WERI-Rb-1 (cell line): ENCODE measurements at regions not wholly inside any gene's neighbourhood (a gene's known extent, or its start where the extent isn't known, plus 50 kb on each side); places are given as distances from the start of the nearest gene placed in this dataset.

Experiments
- DNase-seq: peaks from one replicate; pipeline ENCODE4 v3.0.0-alpha.2; 2020
- H3K27ac ChIP-seq: fragments of 250-450 bp; sonication (Bioruptor Pico); 2 replicates; pipeline ENCODE4 v1.5.1; 2020; ENCODE audit warnings: mild to moderate bottlenecking, moderate library complexity
- H3K27me3 ChIP-seq: fragments of 250-450 bp; sonication (Bioruptor Pico); 2 replicates; pipeline ENCODE4 v1.5.1; 2021; ENCODE audit warnings: mild to moderate bottlenecking, low read depth, moderate library complexity; ENCODE audit not compliant: insufficient read depth, severe bottlenecking
- H3K36me3 ChIP-seq: fragments of 250-450 bp; sonication (Bioruptor Pico); 2 replicates; pipeline ENCODE4 v1.5.1; 2020; ENCODE audit warnings: mild to moderate bottlenecking, moderate library complexity
- H3K4me3 ChIP-seq: 2 replicates; pipeline ENCODE4 v1.5.1; 2011; ENCODE audit warnings: low read depth, mild to moderate bottlenecking, control low read depth, low read length
- H3K9me3 ChIP-seq: fragments of 250-450 bp; sonication (Bioruptor Pico); 2 replicates; pipeline ENCODE4 v1.5.1; 2021; ENCODE audit warnings: mild to moderate bottlenecking, moderate library complexity; ENCODE audit not compliant: severe bottlenecking
- TF ChIP-seq, protein P1 (sequence below): IDR thresholded peaks from 2 replicates; pipeline ENCODE4 v1.5.1; 2011; ENCODE audit warnings: low read depth, mild to moderate bottlenecking, control low read depth, inconsistent platforms, low read length

DNA sequence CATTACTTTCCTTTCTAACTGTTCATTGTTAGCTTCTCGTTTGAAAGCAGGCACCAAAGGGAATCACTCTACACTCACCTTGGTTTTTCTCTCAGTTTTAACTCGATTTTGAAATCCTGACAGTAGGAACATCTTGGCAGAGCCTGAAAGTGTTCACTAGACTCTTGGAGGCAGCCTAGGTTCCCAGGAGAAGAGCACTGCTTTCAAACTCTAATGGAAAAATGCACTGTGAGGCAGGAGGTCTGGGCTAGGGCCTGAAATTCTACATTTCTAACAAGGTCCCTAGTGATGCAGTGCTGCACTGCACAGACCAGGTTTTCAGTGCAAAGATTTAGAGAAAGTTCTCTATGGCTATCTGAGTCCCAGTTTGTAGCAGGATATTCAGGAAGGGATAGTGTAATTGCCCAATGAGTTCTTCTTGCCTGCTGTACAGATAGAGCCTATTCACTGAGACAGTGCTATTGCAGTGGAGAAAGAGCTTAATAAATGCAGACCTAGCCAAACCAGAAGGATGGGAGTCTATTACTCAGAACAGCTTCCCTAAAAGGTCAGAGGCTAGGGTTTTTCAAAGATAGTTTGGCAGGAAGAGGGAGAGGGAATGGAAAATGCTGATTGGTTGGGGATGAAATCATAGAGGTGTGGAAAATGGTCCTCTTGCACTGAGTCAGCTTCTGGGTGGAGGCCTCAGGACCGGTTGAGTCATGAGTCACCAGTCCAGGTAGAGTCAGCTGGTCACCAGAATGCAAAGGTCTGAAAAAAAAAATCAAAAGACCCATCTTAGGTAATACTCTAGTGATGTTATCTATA is 153.9 kb downstream of the GPBP1 start:
- H3K36me3 ChIP-seq, result no peaks in the 10 kb centered on the region
- no peak overlapping the region for H3K27ac ChIP-seq
- no peaks in the 10 kb centered on the region for H3K9me3 ChIP-seq
- H3K4me3 ChIP-seq, result no peak overlapping the region
- DNase-seq, result no peak
- H3K27me3 ChIP-seq, result no peaks in the 10 kb centered on the region
- TF ChIP-seq, protein P1, sequence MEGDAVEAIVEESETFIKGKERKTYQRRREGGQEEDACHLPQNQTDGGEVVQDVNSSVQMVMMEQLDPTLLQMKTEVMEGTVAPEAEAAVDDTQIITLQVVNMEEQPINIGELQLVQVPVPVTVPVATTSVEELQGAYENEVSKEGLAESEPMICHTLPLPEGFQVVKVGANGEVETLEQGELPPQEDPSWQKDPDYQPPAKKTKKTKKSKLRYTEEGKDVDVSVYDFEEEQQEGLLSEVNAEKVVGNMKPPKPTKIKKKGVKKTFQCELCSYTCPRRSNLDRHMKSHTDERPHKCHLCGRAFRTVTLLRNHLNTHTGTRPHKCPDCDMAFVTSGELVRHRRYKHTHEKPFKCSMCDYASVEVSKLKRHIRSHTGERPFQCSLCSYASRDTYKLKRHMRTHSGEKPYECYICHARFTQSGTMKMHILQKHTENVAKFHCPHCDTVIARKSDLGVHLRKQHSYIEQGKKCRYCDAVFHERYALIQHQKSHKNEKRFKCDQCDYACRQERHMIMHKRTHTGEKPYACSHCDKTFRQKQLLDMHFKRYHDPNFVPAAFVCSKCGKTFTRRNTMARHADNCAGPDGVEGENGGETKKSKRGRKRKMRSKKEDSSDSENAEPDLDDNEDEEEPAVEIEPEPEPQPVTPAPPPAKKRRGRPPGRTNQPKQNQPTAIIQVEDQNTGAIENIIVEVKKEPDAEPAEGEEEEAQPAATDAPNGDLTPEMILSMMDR, result no peak

DNA sequence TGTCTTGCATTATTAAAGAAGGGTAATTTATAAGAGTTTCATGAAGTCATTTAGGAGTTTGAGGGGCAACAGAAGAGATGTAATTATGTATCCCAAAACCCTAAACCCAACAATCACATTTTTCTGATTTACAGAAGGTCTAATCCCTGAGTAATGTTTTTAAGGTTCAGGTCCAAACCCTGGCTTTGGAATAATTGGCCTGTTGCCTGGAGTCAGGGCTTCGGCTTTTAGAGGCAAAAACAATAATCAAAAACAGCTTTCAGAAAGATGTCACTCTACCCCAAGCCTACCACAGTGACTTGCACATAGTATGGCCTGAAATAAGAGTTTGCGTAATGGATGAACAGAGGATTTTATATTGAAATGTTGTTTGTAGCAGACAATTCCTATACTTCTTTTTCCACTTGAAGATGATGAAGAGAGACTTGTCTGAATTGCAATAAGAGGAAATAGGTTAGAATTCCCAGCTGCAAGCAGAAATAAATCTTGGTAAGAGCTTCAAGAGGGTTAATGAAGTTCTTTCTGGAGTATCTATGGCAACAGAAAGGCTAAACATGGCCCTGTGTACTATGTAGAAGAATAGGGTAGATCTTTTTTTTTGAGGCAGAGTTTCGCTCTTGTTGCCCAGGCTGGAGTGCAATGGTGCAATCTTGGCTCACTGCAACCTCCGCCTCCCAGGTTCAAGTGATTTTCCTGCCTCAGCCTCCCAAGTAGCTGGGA is 152.0 kb downstream of the GPBP1 start:
- no peak for DNase-seq
- no peaks in the 10 kb centered on the region for H3K36me3 ChIP-seq
- H3K27me3 ChIP-seq, result no peaks in the 10 kb centered on the region
- H3K9me3 ChIP-seq, result no peaks in the 10 kb centered on the region
- no peak overlapping the region for H3K4me3 ChIP-seq
- no peak overlapping the region for H3K27ac ChIP-seq
- TF ChIP-seq, protein P1, result no peak

DNA sequence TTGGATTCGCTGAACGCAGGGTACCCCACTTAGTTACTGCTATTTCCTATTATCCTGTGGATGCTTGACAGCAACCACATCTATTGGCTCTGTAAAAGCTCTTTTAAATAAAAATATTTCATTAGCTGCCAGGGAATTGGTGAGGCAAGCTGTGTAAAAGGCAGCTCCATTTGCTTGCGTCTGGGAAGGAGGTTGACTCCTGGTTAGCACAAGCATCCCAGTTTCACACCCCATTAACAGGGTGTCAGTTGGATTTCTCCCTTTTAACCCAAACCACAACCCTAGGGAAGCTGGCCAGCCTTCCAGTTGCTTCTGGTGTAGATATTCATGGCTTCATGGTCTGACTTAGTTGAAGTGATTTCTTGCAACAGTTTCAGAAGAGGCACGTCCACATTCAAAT is 151.0 kb downstream of the GPBP1 start:
- no peaks in the 10 kb centered on the region for H3K36me3 ChIP-seq
- no peaks in the 10 kb centered on the region for H3K27me3 ChIP-seq
- no peaks in the 10 kb centered on the region for H3K9me3 ChIP-seq
- no peak overlapping the region for H3K4me3 ChIP-seq
- H3K27ac ChIP-seq, result no peak overlapping the region
- TF ChIP-seq, protein P1, result no peak
- DNase-seq, result no peak

DNA sequence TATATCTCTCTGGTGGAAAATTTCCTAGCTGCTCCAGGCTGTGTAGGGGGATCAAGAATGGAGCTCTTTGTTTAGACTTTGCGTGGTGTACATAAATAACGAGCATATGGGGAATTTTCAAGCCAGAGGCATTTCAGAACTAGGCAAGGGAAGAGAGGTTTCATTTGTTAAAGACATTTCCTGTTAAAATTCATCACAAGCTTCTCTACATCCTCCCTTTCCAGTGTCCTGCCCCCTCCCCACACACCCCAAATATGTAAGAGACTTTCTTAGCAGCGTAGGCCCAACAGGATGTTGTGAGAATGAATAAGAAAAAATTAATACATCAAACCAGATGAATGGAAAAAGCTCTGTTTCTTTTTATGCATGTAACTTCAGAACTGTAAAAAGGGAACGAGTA is 150.3 kb downstream of the GPBP1 start:
- no peaks in the 10 kb centered on the region for H3K36me3 ChIP-seq
- TF ChIP-seq, protein P1, result no peak
- H3K9me3 ChIP-seq, result no peaks in the 10 kb centered on the region
- H3K4me3 ChIP-seq, result no peak overlapping the region
- H3K27me3 ChIP-seq, result no peaks in the 10 kb centered on the region
- no peak for DNase-seq
- H3K27ac ChIP-seq, result no peak overlapping the region

DNA sequence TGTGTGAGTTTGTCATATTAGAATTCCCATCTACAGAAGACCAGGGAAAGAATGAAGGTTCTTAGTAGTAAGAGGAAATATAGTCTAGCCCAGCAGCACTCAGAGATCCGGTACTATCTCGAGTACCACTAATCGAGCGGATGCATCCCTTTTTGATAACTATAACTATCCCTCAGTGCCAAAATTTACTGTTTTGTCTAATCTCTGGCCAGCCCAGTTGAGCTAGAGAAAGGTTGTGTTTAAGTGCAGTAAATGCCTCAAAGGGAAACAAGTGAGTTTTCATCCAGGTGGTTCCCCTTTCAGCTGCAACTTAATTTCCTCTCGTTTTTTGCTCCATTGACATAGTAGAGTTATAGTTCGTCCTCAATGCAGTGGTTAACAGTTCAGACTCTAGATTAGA is 146.7 kb downstream of the GPBP1 start:
- Histone ChIP-seq H3K36me3 (no peaks in the 10 kb centered on the region), H3K27me3 (no peaks in the 10 kb centered on the region), H3K27ac (no peak overlapping the region), H3K4me3 (no peak overlapping the region), H3K9me3 (no peaks in the 10 kb centered on the region)
- DNase-seq, result no peak
- TF ChIP-seq, protein P1, result no peak
